DMS 273 (cell line): ENCODE measurements at regions not wholly inside any gene's neighbourhood (a gene's known extent, or its start where the extent isn't known, plus 50 kb on each side); places are given as distances from the start of the nearest gene placed in this dataset.
A peak's percentile ranks its signal among the peaks of the same experiment; 100 is the strongest.
"Not testable (repeated sequence)": the region's sequence is repeated elsewhere in the genome, so short reads cannot be mapped to it uniquely, and the experiment has no call there.

Experiments used
- DNase-seq: peaks from one replicate; lab custom pipeline; 2025; ENCODE audit not compliant: unreplicated experiment; lab: John Stamatoyannopoulos, UW

DNA sequence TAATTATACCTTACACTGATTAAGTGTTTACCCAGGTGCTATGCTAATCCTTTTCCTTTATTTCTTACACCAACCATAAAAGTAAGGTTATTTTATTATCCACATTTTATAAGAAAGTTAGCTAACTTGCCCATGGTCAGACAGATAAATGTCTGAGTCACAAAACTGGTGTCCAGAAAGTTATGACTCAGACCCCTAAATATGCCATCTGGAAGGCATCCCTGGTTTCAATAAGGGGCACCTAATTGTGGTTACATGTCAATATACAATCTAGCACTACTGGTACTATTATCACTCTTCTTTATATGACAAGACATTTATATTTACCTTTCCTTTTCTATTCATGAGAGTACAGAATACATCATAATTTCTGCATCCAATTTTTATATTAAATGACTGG is 496.5 kb upstream of the ADGRL2 start:
- no peak for DNase-seq

DNA sequence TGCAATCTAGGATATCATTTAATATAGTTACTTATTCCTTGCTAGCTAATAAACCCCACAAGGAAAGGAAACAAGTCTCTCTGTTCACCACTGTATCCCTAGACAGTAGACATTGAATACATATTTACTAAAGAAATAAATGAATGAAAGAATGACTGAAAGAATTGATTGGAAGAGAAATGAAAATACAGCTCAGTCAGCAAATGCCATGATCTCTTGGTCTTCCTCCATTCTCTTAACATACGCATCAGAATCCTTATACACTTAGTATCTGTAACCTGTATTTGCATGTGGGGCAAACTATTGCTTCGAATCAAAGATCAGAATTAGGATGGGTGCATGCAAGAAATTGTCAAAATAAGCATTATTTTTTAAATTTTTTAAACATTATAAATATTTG is 500.8 kb upstream of the ADGRL2 start:
- no peak for DNase-seq

DNA sequence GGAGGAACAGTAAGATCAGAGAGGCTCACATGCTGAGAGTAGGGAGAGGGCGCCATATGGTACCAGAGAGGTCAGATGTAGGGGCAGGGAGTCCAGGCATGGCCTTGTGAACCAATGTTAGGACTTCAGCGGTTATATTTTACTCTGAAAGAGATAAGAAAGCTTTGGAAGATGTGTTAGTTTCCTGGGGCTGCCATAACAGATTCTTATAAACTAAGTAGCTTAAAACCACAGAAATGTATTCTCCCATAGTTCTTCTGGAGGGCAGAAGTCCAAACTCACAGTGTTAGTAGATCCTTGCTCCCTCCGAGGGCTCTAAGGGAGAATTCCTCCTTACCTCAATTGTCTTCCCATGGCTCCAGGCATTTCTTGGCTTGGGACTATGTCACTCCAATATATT is 502.5 kb upstream of the ADGRL2 start:
- no peak for DNase-seq

GRCh38 chr1:81296601-81297000 is 504.1 kb upstream of the ADGRL2 start:
- no peak for DNase-seq

DNA sequence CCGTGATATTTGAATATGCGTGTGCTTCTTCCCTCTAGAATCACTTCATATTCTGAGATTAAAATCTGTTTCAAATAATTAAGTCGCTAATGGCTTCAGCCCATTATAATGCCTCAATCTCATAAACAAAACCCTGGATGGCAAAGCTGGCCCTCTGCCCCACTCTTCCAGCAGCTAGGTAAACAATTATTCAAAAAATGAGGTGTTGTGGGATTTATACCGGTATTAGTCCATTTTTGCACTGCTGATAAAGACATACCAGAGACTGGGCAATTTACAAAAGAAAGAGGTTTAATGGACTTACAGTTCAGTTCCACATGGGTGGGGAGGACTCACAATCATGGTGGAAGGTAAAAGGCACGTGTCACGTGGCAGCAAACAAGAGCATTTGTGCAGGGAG is 510.4 kb upstream of the ADGRL2 start:
- DNase-seq: no peak

- no peak for DNase-seq
These were observed 512.0 kb upstream of the ADGRL2 start for GRCh38 chr1:81288689-81289088.

DNA sequence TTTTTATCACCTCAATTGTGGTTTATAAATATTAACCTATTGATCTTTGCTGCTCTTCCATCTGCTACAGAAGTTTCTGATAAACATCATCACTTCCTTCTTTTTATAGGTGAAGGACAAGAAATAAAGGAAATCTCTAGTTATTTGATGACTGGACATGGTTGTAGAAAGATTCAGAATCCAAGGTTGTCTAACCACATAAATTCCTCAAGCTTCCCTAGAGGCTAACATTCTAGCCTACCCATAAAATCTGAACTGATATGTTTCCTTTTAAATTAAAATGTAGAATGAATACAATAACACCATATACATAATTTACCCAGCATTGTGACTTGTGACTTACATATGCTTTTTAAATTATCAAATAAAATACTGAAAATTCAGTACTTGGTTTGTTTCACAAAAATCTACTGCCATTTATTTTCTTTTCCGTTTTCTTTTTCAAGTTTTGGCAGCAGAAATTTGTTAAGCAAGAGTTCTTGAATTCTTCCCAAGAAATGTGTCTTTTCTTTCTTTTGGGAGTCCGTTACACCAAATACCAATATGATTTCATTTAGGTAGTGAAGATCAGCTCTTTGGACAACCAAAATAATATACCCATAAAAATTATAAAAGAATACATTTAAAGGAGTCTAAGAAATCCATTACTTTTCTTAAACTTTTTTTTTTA is 513.2 kb upstream of the ADGRL2 start:
- DNase-seq: no peak

DNA sequence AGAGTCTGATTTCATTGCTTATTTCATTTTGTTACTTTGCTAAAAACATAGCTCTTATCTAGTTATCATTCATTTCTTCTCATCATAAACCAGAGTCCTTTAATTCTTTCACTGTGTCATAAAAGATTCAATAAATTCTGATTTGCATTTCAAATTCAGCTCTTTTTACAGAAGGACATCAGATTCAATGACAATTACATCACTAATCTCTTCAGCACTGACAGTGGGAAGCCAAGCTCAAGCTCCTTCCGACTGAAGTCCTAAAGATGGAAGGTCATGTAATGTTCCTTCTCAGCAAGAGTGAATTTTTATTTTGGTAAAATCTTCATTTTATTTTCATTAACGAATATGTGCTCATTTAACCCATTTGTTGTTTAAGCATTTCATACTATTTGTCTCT is 530.7 kb upstream of the ADGRL2 start:
- DNase-seq: no peak

- DNase-seq: no peak
These were observed 535.8 kb upstream of the ADGRL2 start for GRCh38 chr1:81264976-81265375.

DNA sequence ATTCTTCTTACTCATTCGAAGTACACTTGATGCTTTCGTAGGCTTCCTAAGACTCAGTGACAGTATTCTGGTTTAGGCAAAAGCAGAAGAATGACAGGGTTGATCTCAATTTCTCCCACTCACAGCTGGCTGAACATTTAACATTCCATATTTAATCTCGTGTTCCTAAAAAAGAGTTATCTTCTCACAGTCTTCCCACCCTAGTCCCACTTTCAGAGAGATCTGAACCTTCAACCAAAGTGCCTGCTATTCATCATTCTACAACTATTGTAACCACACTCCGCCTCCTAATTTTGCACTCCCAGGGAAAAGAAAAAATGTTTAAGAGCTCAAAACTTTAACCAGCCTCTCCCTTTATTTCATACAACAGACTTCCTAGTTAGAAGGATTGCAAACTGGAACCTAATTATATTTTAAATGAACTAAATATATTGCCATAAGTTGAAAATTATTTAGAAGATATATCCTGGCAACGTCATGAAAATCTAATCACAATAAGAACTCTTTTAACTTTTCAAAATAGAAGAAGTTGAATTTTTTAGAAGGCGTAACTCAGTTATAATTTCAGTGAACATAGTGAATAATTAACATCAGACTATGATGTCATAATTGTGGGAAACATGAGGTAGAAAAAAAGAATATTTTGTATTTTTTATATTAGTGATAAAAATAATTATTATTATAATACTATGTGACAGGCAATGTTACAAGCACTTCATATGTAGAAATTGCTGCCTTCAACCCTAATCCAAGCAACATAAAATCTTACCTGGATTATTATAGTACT is 540.9 kb upstream of the ADGRL2 start:
- no peak for DNase-seq

- peak; percentile 3 for DNase-seq
These were observed 546.2 kb upstream of the ADGRL2 start for GRCh38 chr1:81254560-81254959.

GRCh38 chr1:81254068-81254467 is 546.7 kb upstream of the ADGRL2 start:
- no peak for DNase-seq

GRCh38 chr1:81252471-81253151 is 548.1 kb upstream of the ADGRL2 start:
- DNase-seq: no peak

GRCh38 chr1:81250825-81251224 is 549.9 kb upstream of the ADGRL2 start:
- not testable (repeated sequence) for DNase-seq

DNA sequence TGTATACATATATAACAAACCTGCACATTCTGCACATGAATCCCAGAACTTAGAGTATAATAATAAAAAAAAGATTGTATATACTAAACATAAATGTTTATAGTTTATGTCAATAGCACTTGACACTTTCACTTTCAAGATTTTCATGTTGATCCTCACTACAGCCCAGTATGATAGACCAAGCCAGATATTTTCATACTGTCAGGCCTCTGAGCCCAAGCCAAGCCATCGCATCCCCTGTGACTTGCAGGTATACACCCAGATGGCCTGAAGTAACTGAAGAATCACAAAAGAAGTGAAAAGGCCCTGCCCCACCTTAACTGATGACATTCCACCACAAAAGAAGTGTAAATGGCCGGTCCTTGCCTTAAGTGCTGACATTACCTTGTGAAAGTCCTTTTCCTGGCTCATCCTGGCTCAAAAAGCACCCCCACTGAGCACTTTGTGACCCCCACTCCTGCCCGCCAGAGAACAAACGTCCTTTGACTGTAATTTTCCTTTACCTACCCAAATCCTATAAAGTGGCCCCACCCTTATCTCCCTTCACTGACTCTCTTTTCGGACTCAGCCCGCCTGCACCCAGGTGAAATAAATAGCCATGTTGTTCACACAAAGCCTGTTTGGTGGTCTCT is 555.5 kb upstream of the ADGRL2 start:
- not testable (repeated sequence) for DNase-seq

DNA sequence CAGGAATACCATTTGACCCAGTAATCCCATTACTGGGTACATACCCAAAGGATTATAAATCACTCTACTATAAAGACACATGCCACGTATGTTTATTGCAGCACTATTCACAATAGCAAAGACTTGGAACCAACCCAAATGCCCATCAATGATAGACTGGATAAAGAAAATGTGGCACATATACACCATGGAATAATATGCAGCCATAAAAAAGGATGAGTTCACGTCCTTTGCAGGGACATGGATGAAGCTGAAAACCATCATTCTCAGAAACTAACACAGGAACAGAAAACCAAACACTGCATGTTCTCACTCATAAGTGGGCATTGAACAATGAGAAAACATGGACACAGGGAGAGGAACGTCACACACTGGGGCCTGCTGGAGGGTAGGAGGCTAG is 556.1 kb upstream of the ADGRL2 start:
- DNase-seq: not testable (repeated sequence)

DNA sequence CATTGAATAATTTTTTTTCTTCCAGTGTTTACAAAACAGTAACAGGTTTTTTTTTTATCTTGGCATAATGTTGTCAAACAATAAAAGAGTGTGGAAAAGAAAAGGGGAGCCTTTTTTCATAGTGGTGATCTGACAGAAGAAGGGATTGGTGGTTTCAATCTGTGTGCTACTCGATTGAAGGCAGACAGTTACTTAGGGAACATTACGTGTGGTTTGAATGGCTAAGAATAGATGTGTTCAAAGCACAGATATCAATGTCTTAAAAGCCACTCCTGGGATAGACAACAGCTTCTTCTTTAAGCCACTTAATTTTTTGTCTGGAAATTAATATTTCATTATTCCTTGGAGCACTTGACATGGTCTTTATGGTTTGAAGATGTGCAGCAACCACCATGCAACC is 558.6 kb upstream of the ADGRL2 start:
- no peak for DNase-seq

- DNase-seq: no peak
These were observed 562.6 kb upstream of the ADGRL2 start for GRCh38 chr1:81238129-81238528.

GRCh38 chr1:81237473-81238089 is 563.2 kb upstream of the ADGRL2 start:
- DNase-seq: no peak

DNA sequence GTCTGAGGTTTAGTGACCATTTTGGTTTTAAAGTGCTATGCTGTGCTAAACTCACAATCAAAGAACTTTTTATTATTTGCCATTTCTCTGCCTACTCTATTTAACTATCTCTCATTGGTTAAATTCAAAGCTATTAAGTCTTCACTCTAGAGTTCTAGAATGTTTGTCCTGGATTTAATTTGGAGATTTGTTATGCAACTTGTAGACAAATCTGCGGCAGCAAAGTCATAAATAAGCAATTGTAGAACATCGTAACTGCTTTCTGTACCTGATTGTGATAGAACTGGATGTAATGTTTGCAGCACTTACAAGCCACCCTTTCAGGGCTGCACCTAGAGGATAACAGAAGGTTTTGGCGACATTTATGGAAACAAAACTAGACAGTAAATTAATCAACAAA is 566.5 kb upstream of the ADGRL2 start:
- no peak for DNase-seq

- DNase-seq: no peak
These were observed 567.1 kb upstream of the ADGRL2 start for GRCh38 chr1:81233591-81233990.
